ENCODE measurements at regions not wholly inside any gene's neighbourhood (a gene's known extent, or its start where the extent isn't known, plus 50 kb on each side); places are given as distances from the start of the nearest gene placed in this dataset.

DNA sequence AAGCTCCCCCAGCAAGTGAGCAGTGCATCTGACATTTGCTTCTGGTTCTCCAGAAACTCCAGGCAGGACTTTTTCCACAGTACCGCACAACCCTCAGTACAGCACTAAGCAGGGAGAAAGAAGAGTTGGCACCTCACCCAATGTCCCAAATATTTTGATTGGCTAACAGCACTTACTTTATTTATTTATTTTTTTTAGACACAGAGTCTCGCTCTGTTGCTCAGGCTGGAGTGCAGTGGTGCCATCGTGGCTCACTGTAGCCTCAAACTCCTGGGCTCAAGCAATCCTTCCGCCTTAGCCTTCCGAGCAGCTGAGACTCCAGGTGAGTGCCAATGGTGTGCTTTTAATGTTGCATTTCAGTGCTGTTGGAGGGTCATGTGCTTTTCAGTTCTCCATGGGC, 200.3 kb upstream of the ZMIZ1 start:
- TF ChIP-seq FOXJ3 (CRISPR knock-in tag; IDR thresholded peaks at IDR 0.05) (no peak), POLR2AphosphoS5 (IDR thresholded peaks at IDR 0.05; ENCODE audit: low read depth, low read length) (no peak), ZBTB33 (IDR thresholded peaks at IDR 0.05; ENCODE audit: borderline replicate concordance, low read depth) (no peak), GABPA (IDR thresholded peaks at IDR 0.05; ENCODE audit: low read depth) (no peak), EZH2phosphoT487 (IDR thresholded peaks at IDR 0.05; ENCODE audit: borderline replicate concordance, low read depth) (no peak), CHD2 (IDR thresholded peaks at IDR 0.05; ENCODE audit: low read length, partially characterized antibody) (no peak), TAF1 (IDR thresholded peaks at IDR 0.05; ENCODE audit: borderline replicate concordance, low read depth, low read length) (no peak), TCF12 (IDR thresholded peaks at IDR 0.05) (no peak), CTCF (IDR thresholded peaks at IDR 0.05) (no peak), MAX (IDR thresholded peaks at IDR 0.05; ENCODE audit: low read depth) (no peak), EP300 (IDR thresholded peaks at IDR 0.05; ENCODE audit: borderline replicate concordance in 1 of 2, low read depth in 1 of 2, low read length in 1 of 2) (no peak), RFX5 (IDR thresholded peaks at IDR 0.05; ENCODE audit: low read length) (no peak), YY1 (IDR thresholded peaks at IDR 0.05; ENCODE audit: low read depth) (no peak)
